Skeletal muscle satellite cell (primary cell): ENCODE measurements at regions not wholly inside any gene's neighbourhood (a gene's known extent, or its start where the extent isn't known, plus 50 kb on each side); places are given as distances from the start of the nearest gene placed in this dataset.
"Not testable (repeated sequence)": the region's sequence is repeated elsewhere in the genome, so short reads cannot be mapped to it uniquely, and the experiment has no call there.

ENCODE experiments used
- H3K27me3 ChIP-seq: 2 replicates; pipeline ENCODE4 v1.7.0; 2013; ENCODE audit warnings: low read length; ENCODE audit not compliant: control insufficient read depth, insufficient read depth
- H3K36me3 ChIP-seq: 2 replicates; pipeline ENCODE4 v1.7.0; 2013; ENCODE audit warnings: mild to moderate bottlenecking, control low read depth, low read length; ENCODE audit not compliant: insufficient read depth
- H3K4me1 ChIP-seq: 2 replicates; pipeline ENCODE4 v1.7.0; 2013; ENCODE audit warnings: low read length; ENCODE audit not compliant: control insufficient read depth, insufficient read depth
- H3K4me2 ChIP-seq: 2 replicates; pipeline ENCODE4 v1.7.0; 2013; ENCODE audit warnings: mild to moderate bottlenecking, low read length
- H3K4me3 ChIP-seq: 2 replicates; pipeline ENCODE4 v1.7.0; 2013; ENCODE audit warnings: low read length
- H3K9ac ChIP-seq: 2 replicates; pipeline ENCODE4 v1.7.0; 2013; ENCODE audit warnings: mild to moderate bottlenecking, low read depth, low read length, moderate library complexity
- H3K9me3 ChIP-seq: replicated peaks from 2 replicates; pipeline ENCODE4 v1.7.0; 2013; ENCODE audit warnings: mild to moderate bottlenecking, control low read depth, low read length

GRCh38 chr18:75728621-75729020 lies 301.1 kb upstream of the SMIM21 start:
- no peaks in the 10 kb centered on the region for H3K4me1 ChIP-seq
- H3K4me2 ChIP-seq, result no peak overlapping the region
- no peaks in the 10 kb centered on the region for H3K36me3 ChIP-seq
- H3K9ac ChIP-seq, result no peak overlapping the region
- H3K9me3 ChIP-seq, result no peaks in the 10 kb centered on the region
- no peaks in the 10 kb centered on the region for H3K27me3 ChIP-seq
- H3K4me3 ChIP-seq, result no peak overlapping the region

- Histone ChIP-seq H3K27me3 (no peaks in the 10 kb centered on the region), H3K4me1 (no peaks in the 10 kb centered on the region), H3K4me3 (no peak overlapping the region)
Observed at GRCh38 chr18:75727456-75727855, 300.0 kb upstream of the SMIM21 start.

DNA sequence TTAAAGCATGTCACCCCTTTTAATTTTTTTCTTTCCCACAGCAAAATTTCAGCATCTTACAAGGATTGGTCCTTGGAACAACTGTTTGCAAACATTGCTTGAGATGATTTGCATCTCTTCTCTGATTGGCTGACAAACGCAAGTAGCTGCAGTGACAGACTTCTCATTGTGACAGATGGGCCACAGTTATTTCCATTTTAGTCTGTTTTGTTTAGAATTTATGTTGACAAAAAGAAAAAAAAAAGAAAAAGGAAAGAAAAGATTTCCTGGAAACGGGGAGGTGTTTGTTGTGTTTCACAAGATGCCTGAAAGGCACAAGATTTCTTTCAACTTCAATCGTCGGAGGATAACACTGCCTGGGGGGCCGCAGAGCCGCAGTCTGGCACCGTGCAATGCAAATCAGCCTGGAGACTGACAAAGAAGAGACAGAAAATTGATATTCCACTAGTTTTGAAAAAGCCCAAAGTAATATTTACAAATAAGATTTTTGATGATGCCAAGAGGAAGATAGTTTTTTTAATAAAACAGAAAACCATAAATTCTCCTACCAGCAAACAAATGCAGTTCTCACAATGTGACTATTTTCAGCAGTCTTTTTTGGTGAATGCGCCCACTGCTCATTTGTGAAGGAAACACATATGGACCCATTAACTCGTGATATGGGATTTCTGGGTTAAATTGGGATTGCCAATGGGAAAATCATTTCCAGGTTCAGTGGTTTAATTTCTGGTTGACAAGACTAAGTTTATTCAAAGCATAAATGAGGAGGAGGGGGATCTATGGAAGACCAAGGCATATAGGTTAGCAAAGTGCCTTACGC lies 296.2 kb upstream of the SMIM21 start:
- Histone ChIP-seq H3K9ac (no peak overlapping the region), H3K4me2 (no peak overlapping the region), H3K36me3 (no peaks in the 10 kb centered on the region), H3K4me1 (no peaks in the 10 kb centered on the region), H3K4me3 (no peak overlapping the region), H3K9me3 (no peaks in the 10 kb centered on the region), H3K27me3 (no peaks in the 10 kb centered on the region)

More at GRCh38 chr18:75727456-75727855, 300.0 kb upstream of the SMIM21 start:
- H3K36me3 ChIP-seq, result no peaks in the 10 kb centered on the region
- H3K9ac ChIP-seq, result no peak overlapping the region
- no peaks in the 10 kb centered on the region for H3K9me3 ChIP-seq
- H3K4me2 ChIP-seq, result no peak overlapping the region

- H3K4me2 ChIP-seq, result no peak overlapping the region
- H3K9ac ChIP-seq, result no peak overlapping the region
- H3K4me1 ChIP-seq, result no peaks in the 10 kb centered on the region
- H3K27me3 ChIP-seq, result no peaks in the 10 kb centered on the region
- H3K4me3 ChIP-seq, result no peak overlapping the region
- no peaks in the 10 kb centered on the region for H3K9me3 ChIP-seq
- no peaks in the 10 kb centered on the region for H3K36me3 ChIP-seq
Observed at GRCh38 chr18:75714766-75715165, 287.3 kb upstream of the SMIM21 start.

DNA sequence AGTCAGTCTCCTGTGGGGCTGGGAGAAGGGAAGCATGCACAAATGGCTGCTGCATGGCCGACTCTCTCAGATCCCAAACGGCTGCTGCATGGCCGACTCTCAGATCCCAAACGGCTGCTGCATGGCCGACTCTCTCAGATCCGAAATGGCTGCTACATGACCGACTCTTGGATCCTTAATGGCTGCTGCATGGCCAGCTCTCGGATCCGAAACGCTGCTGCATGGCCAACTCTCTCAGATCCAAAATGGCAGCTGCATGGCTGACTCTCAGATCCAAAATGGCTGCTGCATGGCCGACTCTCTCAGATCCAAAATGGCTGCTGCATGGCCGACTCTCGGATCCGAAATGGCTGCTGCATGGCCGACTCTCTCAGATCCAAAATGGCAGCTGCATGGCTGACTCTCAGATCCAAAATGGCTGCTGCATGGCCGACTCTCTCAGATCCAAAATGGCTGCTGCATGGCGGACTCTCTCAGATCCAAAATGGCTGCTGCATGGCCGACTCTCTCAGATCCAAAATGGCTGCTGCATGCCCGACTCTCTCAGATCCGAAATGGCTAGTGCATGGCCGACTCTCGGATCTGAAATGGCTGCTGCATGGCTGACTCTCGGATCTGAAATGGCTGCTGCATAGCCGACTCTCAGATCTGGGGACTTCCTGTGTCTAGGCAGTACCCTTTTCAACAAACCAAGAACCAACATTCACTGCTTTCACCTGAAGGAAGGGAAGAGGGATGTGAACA lies 284.8 kb upstream of the SMIM21 start:
- not testable (repeated sequence) for H3K9ac ChIP-seq, H3K4me2 ChIP-seq, H3K4me3 ChIP-seq, H3K36me3 ChIP-seq, H3K9me3 ChIP-seq, H3K27me3 ChIP-seq, H3K4me1 ChIP-seq

- H3K36me3 ChIP-seq, result no peaks in the 10 kb centered on the region
- H3K4me2 ChIP-seq, result no peak overlapping the region
- no peaks in the 10 kb centered on the region for H3K27me3 ChIP-seq
- H3K9ac ChIP-seq, result no peak overlapping the region
- H3K4me3 ChIP-seq, result no peak overlapping the region
- H3K9me3 ChIP-seq, result no peaks in the 10 kb centered on the region
- H3K4me1 ChIP-seq, result no peaks in the 10 kb centered on the region
Observed at GRCh38 chr18:75700561-75700960, 273.1 kb upstream of the SMIM21 start.

- Histone ChIP-seq H3K36me3 (no peaks in the 10 kb centered on the region), H3K9ac (no peak overlapping the region), H3K4me1 (no peaks in the 10 kb centered on the region)
Observed at GRCh38 chr18:75698861-75699260, 271.4 kb upstream of the SMIM21 start.

GRCh38 chr18:75697493-75697892 lies 270.0 kb upstream of the SMIM21 start:
- Histone ChIP-seq H3K9ac (no peak overlapping the region), H3K27me3 (no peaks in the 10 kb centered on the region), H3K9me3 (no peaks in the 10 kb centered on the region), H3K36me3 (no peaks in the 10 kb centered on the region), H3K4me3 (no peak overlapping the region), H3K4me1 (no peaks in the 10 kb centered on the region), H3K4me2 (no peak overlapping the region)

More at GRCh38 chr18:75698861-75699260, 271.4 kb upstream of the SMIM21 start:
- Histone ChIP-seq H3K9me3 (no peaks in the 10 kb centered on the region), H3K4me2 (no peak overlapping the region), H3K27me3 (no peaks in the 10 kb centered on the region), H3K4me3 (no peak overlapping the region)

- Histone ChIP-seq H3K4me2 (no peak overlapping the region), H3K9me3 (no peaks in the 10 kb centered on the region), H3K27me3 (no peaks in the 10 kb centered on the region), H3K36me3 (no peaks in the 10 kb centered on the region), H3K9ac (no peak overlapping the region), H3K4me3 (no peak overlapping the region), H3K4me1 (no peaks in the 10 kb centered on the region)
Observed at GRCh38 chr18:75696391-75696790, 268.9 kb upstream of the SMIM21 start.

DNA sequence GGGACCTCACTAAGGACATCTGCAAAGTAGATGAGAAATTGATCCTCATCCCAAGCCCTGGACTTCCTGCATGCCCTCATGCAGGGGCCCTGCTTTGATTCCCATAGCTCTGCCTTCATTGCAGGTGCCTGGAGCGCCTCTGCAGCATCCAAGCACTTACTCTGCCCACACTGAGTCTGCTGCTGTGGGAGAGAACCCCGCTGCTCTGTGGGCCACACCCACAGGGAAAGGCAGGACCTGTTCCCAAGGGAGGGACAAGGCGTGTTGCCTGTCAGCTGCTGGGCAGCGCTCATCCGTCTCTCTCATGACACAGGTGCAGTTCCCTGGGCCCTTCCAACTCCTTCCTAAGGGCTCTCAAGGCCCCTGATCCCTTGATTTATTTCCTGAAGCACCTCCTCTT lies 266.8 kb upstream of the SMIM21 start:
- Histone ChIP-seq H3K4me2 (no peak overlapping the region), H3K9ac (no peak overlapping the region), H3K36me3 (no peaks in the 10 kb centered on the region), H3K9me3 (no peaks in the 10 kb centered on the region), H3K27me3 (no peaks in the 10 kb centered on the region), H3K4me1 (no peaks in the 10 kb centered on the region), H3K4me3 (no peak overlapping the region)

GRCh38 chr18:75691483-75691882 lies 264.0 kb upstream of the SMIM21 start:
- Histone ChIP-seq H3K4me3 (no peak overlapping the region), H3K9ac (no peak overlapping the region), H3K4me1 (no peaks in the 10 kb centered on the region), H3K27me3 (no peaks in the 10 kb centered on the region), H3K4me2 (no peak overlapping the region), H3K36me3 (no peaks in the 10 kb centered on the region), H3K9me3 (no peaks in the 10 kb centered on the region)

DNA sequence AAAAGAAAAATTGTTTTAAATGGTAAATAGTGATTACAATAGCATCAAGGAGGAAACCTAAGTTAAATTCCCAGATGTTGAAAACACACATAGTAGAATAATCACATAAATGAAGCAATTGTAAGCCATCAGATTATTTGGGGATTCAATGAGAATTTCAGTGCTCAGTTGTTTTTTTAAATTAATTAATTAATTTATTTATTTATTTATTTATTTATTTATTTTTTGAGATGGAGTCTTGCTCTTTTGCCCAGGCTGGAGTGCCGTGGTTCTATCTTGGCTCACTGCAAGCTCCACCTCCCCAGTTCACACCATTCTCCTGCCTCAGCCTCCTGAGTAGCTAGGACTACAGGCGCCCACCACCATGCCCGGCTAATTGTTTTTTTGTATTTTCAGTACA lies 262.8 kb upstream of the SMIM21 start:
- not testable (repeated sequence) for H3K4me2 ChIP-seq, H3K9me3 ChIP-seq, H3K4me3 ChIP-seq, H3K36me3 ChIP-seq, H3K27me3 ChIP-seq, H3K9ac ChIP-seq, H3K4me1 ChIP-seq
